ENCODE measurements at regions not wholly inside any gene's neighbourhood (a gene's known extent, or its start where the extent isn't known, plus 50 kb on each side); places are given as distances from the start of the nearest gene placed in this dataset.

GRCh38 chr2:57562495-57562894 is 484.1 kb upstream of the VRK2 start:
- no peak for DNase-seq (ENCODE audit: low spot score in 2 of 2, unreplicated experiment in 2 of 2)
- peaks cover 24% of the 10 kb centered on the region for H3K4me1 Mint-ChIP-seq
- TF ChIP-seq CTCF (IDR thresholded peaks at IDR 0.05; ENCODE audit: unreplicated experiment) = no peak
- peaks cover 5% of the 10 kb centered on the region for H3K27me3 Mint-ChIP-seq (ENCODE audit: low read depth)
- H3K36me3 Mint-ChIP-seq = peaks cover 1% of the 10 kb centered on the region
- H3K9me3 Mint-ChIP-seq = peaks cover 6% of the 10 kb centered on the region
- no peak overlapping the region for H3K4me3 Mint-ChIP-seq
- no peak overlapping the region for H3K27ac Mint-ChIP-seq

DNA sequence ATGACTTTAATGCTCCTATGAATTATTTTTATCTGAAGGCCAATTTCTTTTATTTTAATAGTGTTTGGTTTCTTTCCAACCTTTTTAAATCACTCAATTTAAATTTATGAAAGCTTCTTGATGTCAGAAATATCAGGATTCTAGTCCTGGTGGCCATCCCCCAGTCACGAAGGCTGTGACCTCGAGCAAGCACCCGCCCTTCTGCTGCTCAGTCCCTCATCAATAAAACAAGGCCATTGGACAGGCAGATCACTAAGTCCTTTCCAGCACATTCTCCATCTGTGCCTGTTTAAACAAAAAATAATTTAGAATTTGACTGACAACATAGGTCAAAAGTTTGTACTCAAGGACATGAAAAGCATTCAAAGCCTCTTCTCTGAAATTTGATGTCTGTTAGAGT is 483.6 kb upstream of the VRK2 start:
- Mint-ChIP-seq H3K36me3 (peaks cover 1% of the 10 kb centered on the region), H3K27ac (peak overlapping the region; percentile 26), H3K27me3 (ENCODE audit: low read depth) (peaks cover 5% of the 10 kb centered on the region), H3K4me3 (no peak overlapping the region), H3K9me3 (peaks cover 6% of the 10 kb centered on the region), H3K4me1 (peaks cover 24% of the 10 kb centered on the region)
- DNase-seq (ENCODE audit: low spot score in 2 of 2, unreplicated experiment in 2 of 2) = no peak
- no peak for TF ChIP-seq CTCF (IDR thresholded peaks at IDR 0.05; ENCODE audit: unreplicated experiment)

- Mint-ChIP-seq H3K9me3 (peaks cover 6% of the 10 kb centered on the region), H3K27me3 (ENCODE audit: low read depth) (peaks cover 7% of the 10 kb centered on the region), H3K4me1 (peaks cover 18% of the 10 kb centered on the region), H3K36me3 (no peaks in the 10 kb centered on the region), H3K27ac (no peak overlapping the region), H3K4me3 (no peak overlapping the region)
- TF ChIP-seq CTCF (IDR thresholded peaks at IDR 0.05; ENCODE audit: unreplicated experiment) = no peak
- no peak for DNase-seq (ENCODE audit: low spot score in 2 of 2, unreplicated experiment in 2 of 2)
Observed at GRCh38 chr2:57567245-57567644, 479.4 kb upstream of the VRK2 start.

DNA sequence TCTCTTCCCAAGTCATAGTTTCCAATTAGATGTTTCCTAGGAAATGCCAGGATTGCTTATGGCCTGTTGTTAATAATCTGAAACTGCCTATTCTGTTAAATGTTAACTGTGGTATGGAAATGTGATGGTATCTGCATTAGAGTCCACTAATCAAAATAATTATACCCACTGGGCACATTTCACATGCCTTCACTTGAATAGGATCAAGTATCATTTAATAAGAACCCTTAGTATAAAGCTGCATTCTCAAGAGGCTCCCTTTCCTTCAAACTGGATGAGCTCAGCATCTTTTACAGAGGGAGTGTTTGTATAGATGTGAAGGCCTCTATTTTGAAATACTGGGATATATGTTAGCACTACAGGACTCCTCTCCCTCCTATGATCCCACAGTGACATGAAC is 477.2 kb upstream of the VRK2 start:
- TF ChIP-seq CTCF (IDR thresholded peaks at IDR 0.05; ENCODE audit: unreplicated experiment) = no peak
- no peak for DNase-seq (ENCODE audit: low spot score in 2 of 2, unreplicated experiment in 2 of 2)
- Mint-ChIP-seq H3K9me3 (peaks cover 6% of the 10 kb centered on the region), H3K4me1 (peaks cover 3% of the 10 kb centered on the region), H3K27me3 (ENCODE audit: low read depth) (peaks cover 8% of the 10 kb centered on the region), H3K27ac (no peak overlapping the region), H3K36me3 (no peaks in the 10 kb centered on the region), H3K4me3 (no peak overlapping the region)

DNA sequence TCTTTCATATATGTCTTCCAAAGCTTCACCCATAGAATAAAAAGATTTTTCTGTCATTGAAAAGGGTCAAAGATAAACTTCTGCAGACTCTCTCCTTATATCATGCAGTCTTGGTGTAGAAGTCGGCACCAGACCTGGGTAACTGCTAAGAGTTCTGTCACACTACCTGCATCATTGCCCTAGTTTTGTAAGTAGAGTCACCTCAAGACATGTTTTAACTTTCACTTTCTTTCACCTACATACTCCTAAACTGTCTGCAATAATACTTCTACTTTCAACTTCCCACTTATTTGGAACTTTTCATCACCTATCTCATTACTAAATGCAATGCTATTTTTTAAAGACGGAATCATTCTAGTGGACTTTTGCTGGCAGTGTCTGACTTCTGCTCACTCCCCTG is 475.6 kb upstream of the VRK2 start:
- peaks cover under 1% of the 10 kb centered on the region for H3K9me3 Mint-ChIP-seq
- peaks cover 4% of the 10 kb centered on the region for H3K27me3 Mint-ChIP-seq (ENCODE audit: low read depth)
- H3K27ac Mint-ChIP-seq = no peak overlapping the region
- no peak for TF ChIP-seq CTCF (IDR thresholded peaks at IDR 0.05; ENCODE audit: unreplicated experiment)
- no peaks in the 10 kb centered on the region for H3K36me3 Mint-ChIP-seq
- no peak for DNase-seq (ENCODE audit: low spot score in 2 of 2, unreplicated experiment in 2 of 2)
- peaks cover 3% of the 10 kb centered on the region for H3K4me1 Mint-ChIP-seq
- H3K4me3 Mint-ChIP-seq = no peak overlapping the region

- H3K36me3 Mint-ChIP-seq = no peaks in the 10 kb centered on the region
- H3K4me3 Mint-ChIP-seq = no peak overlapping the region
- H3K27me3 Mint-ChIP-seq (ENCODE audit: low read depth) = peaks cover 3% of the 10 kb centered on the region
- H3K27ac Mint-ChIP-seq = no peak overlapping the region
- H3K9me3 Mint-ChIP-seq = no peaks in the 10 kb centered on the region
- no peak for DNase-seq (ENCODE audit: low spot score in 2 of 2, unreplicated experiment in 2 of 2)
- TF ChIP-seq CTCF (IDR thresholded peaks at IDR 0.05; ENCODE audit: unreplicated experiment) = no peak
- H3K4me1 Mint-ChIP-seq = no peaks in the 10 kb centered on the region
Observed at GRCh38 chr2:57575700-57576268, 470.8 kb upstream of the VRK2 start.
